ENCODE measurements at regions not wholly inside any gene's neighbourhood (a gene's known extent, or its start where the extent isn't known, plus 50 kb on each side); places are given as distances from the start of the nearest gene placed in this dataset.

GRCh38 chr7:86328801-86329433 is 314.8 kb upstream of the GRM3 start:
- no peaks in the 10 kb centered on the region for H3K4me1 Mint-ChIP-seq (ENCODE audit: low read depth)
- no peak overlapping the region for H3K4me3 Mint-ChIP-seq (ENCODE audit: unreplicated experiment)
- no peak overlapping the region for H3K27ac Mint-ChIP-seq (ENCODE audit: unreplicated experiment)
- no peaks in the 10 kb centered on the region for H3K36me3 Mint-ChIP-seq (ENCODE audit: low read depth)
- DNase-seq (ENCODE audit: low spot score) = no peak
- H3K9me3 Mint-ChIP-seq (ENCODE audit: low read depth) = no peaks in the 10 kb centered on the region
- no peak for TF ChIP-seq CTCF (IDR thresholded peaks at IDR 0.05)
- no peaks in the 10 kb centered on the region for H3K27me3 Mint-ChIP-seq (ENCODE audit: low read depth)

DNA sequence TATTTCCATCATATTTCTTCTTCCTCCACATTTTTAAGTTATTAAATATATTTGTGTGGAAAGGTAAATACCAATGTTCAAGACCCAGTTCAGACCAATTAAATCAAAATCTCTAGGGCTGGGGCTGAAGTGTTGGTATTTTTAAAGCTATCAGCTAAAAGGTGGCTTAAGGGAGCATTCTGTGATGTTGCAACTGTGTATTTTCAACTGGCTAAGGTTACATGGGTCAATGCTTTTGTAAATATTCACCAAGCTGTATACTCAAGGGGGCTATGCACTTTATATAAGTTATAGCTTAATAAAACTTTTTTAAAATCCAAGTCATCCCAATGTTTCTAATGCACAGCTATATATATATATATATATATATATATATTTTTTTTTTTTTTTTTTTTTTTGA is 316.9 kb upstream of the GRM3 start:
- no peaks in the 10 kb centered on the region for H3K27me3 Mint-ChIP-seq (ENCODE audit: low read depth)
- H3K9me3 Mint-ChIP-seq (ENCODE audit: low read depth) = no peaks in the 10 kb centered on the region
- no peak overlapping the region for H3K27ac Mint-ChIP-seq (ENCODE audit: unreplicated experiment)
- H3K4me1 Mint-ChIP-seq (ENCODE audit: low read depth) = no peaks in the 10 kb centered on the region
- no peak overlapping the region for H3K4me3 Mint-ChIP-seq (ENCODE audit: unreplicated experiment)
- TF ChIP-seq CTCF (IDR thresholded peaks at IDR 0.05) = no peak
- no peak for DNase-seq (ENCODE audit: low spot score)
- no peaks in the 10 kb centered on the region for H3K36me3 Mint-ChIP-seq (ENCODE audit: low read depth)

- Mint-ChIP-seq H3K36me3 (ENCODE audit: low read depth) (no peaks in the 10 kb centered on the region), H3K9me3 (ENCODE audit: low read depth) (no peaks in the 10 kb centered on the region), H3K27ac (ENCODE audit: unreplicated experiment) (no peak overlapping the region), H3K27me3 (ENCODE audit: low read depth) (peaks cover 2% of the 10 kb centered on the region), H3K4me3 (ENCODE audit: unreplicated experiment) (no peak overlapping the region), H3K4me1 (ENCODE audit: low read depth) (no peaks in the 10 kb centered on the region)
- TF ChIP-seq CTCF (IDR thresholded peaks at IDR 0.05) = no peak
- no peak for DNase-seq (ENCODE audit: low spot score)
Measured at GRCh38 chr7:86320889-86321288, 322.8 kb upstream of the GRM3 start.

DNA sequence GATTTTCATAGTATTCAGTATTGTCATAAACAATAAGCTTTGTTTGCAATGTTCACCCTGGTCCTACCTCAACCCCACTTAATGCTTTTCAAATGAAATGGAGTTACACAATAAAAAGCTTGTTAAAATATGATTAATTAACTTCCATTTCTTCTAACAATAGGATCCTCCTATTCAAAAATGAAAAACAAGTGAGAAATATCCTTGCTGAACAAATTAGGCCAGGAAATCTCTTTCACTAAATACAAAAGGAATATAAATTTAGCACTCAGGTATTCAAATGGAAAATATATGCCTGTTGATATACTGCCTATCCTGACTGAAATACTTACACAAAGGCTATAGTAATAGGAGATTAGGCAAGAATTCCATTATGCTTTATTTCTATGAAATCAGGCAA is 323.4 kb upstream of the GRM3 start:
- no peaks in the 10 kb centered on the region for H3K4me1 Mint-ChIP-seq (ENCODE audit: low read depth)
- H3K27ac Mint-ChIP-seq (ENCODE audit: unreplicated experiment) = no peak overlapping the region
- H3K27me3 Mint-ChIP-seq (ENCODE audit: low read depth) = peaks cover 2% of the 10 kb centered on the region
- no peak for TF ChIP-seq CTCF (IDR thresholded peaks at IDR 0.05)
- no peak for DNase-seq (ENCODE audit: low spot score)
- no peaks in the 10 kb centered on the region for H3K9me3 Mint-ChIP-seq (ENCODE audit: low read depth)
- no peaks in the 10 kb centered on the region for H3K36me3 Mint-ChIP-seq (ENCODE audit: low read depth)
- H3K4me3 Mint-ChIP-seq (ENCODE audit: unreplicated experiment) = no peak overlapping the region

DNA sequence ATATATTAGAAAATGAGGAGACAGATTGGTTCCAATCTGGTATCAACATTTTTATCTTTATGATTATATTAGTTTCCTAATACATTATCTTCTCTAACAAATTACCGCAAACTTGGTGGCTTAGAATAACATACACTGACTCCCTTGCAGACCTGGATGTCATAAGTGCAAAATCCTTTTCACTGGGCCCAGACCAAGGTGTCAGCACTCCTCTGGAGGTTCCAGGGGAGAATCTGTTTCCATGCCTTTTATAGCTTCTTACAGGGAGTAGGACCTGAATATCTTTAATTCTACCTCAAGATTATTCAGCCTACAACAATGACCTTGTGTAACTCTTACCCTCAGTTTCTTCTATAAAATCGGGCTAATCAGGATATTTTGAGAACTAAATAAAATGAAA is 329.9 kb upstream of the GRM3 start:
- H3K27me3 Mint-ChIP-seq (ENCODE audit: low read depth) = peaks cover 5% of the 10 kb centered on the region
- no peaks in the 10 kb centered on the region for H3K9me3 Mint-ChIP-seq (ENCODE audit: low read depth)
- H3K36me3 Mint-ChIP-seq (ENCODE audit: low read depth) = no peaks in the 10 kb centered on the region
- no peak for TF ChIP-seq CTCF (IDR thresholded peaks at IDR 0.05)
- no peak overlapping the region for H3K4me3 Mint-ChIP-seq (ENCODE audit: unreplicated experiment)
- H3K27ac Mint-ChIP-seq (ENCODE audit: unreplicated experiment) = no peak overlapping the region
- H3K4me1 Mint-ChIP-seq (ENCODE audit: low read depth) = no peaks in the 10 kb centered on the region
- no peak for DNase-seq (ENCODE audit: low spot score)
